ENCODE measurements at regions not wholly inside any gene's neighbourhood (a gene's known extent, or its start where the extent isn't known, plus 50 kb on each side); places are given as distances from the start of the nearest gene placed in this dataset.

GRCh38 chr2:15788455-15788829 lies 151.9 kb upstream of the MYCN start:
- H3K4me1 ChIP-seq = no peaks in the 10 kb centered on the region
- no peaks in the 10 kb centered on the region for H3K9me3 ChIP-seq
- peaks cover 0 to 10% of the 10 kb centered on the region in 2 donors for H3K27me3 ChIP-seq
- H3K4me3 ChIP-seq = no peak overlapping the region
- intact Hi-C loops (cut with DNase I; ENCODE audit: low total_unique reads) = no loop called here
- TF ChIP-seq POLR2AphosphoS5 (IDR thresholded peaks at IDR 0.05) = no peak
- no peak for TF ChIP-seq CTCF (IDR thresholded peaks at IDR 0.05)
- TF ChIP-seq POLR2A (IDR thresholded peaks at IDR 0.05) = no peak
- H3K36me3 ChIP-seq = no peaks in the 10 kb centered on the region
- H3K27ac ChIP-seq = no peak overlapping the region
- no peak for DNase-seq (ENCODE audit: low spot score in 2 of 2)

- intact Hi-C loops (cut with DNase I; ENCODE audit: low total_unique reads) = no loop called here
- no peak overlapping the region for H3K27ac ChIP-seq
- no peaks in the 10 kb centered on the region for H3K36me3 ChIP-seq
- no peaks in the 10 kb centered on the region for H3K9me3 ChIP-seq
- no peaks in the 10 kb centered on the region for H3K4me1 ChIP-seq
- no peak for DNase-seq (ENCODE audit: low spot score in 2 of 2)
- peaks cover 0 to 9% of the 10 kb centered on the region in 2 donors for H3K27me3 ChIP-seq
- no peak overlapping the region for H3K4me3 ChIP-seq
- TF ChIP-seq POLR2AphosphoS5 (IDR thresholded peaks at IDR 0.05) = no peak
- TF ChIP-seq CTCF (IDR thresholded peaks at IDR 0.05) = no peak
These were observed 151.5 kb upstream of the MYCN start for GRCh38 chr2:15788830-15789229.

GRCh38 chr2:15789381-15790062 lies 150.8 kb upstream of the MYCN start:
- no peak for DNase-seq (ENCODE audit: low spot score in 2 of 2)
- Histone ChIP-seq H3K9me3 (no peaks in the 10 kb centered on the region), H3K27me3 (peaks cover 0 to 2% of the 10 kb centered on the region in 2 donors), H3K27ac (no peak overlapping the region), H3K36me3 (no peaks in the 10 kb centered on the region), H3K4me1 (no peaks in the 10 kb centered on the region), H3K4me3 (no peak overlapping the region)
- TF ChIP-seq POLR2AphosphoS5 (IDR thresholded peaks at IDR 0.05) (no peak), CTCF (IDR thresholded peaks at IDR 0.05) (no peak), POLR2A (IDR thresholded peaks at IDR 0.05) (no peak)
- intact Hi-C loops (cut with DNase I; ENCODE audit: low total_unique reads) = no loop called here

GRCh38 chr2:15790326-15790725 lies 150.0 kb upstream of the MYCN start:
- H3K27ac ChIP-seq = no peak overlapping the region
- H3K27me3 ChIP-seq = peaks cover 0 to 5% of the 10 kb centered on the region in 2 donors
- no peaks in the 10 kb centered on the region for H3K36me3 ChIP-seq
- intact Hi-C loops (cut with DNase I; ENCODE audit: low total_unique reads) = no loop called here
- no peaks in the 10 kb centered on the region for H3K4me1 ChIP-seq
- H3K9me3 ChIP-seq = no peaks in the 10 kb centered on the region
- no peak overlapping the region for H3K4me3 ChIP-seq
- no peak for DNase-seq (ENCODE audit: low spot score in 2 of 2)
- no peak for TF ChIP-seq CTCF (IDR thresholded peaks at IDR 0.05)
- no peak for TF ChIP-seq POLR2A (IDR thresholded peaks at IDR 0.05)
- no peak for TF ChIP-seq POLR2AphosphoS5 (IDR thresholded peaks at IDR 0.05)

GRCh38 chr2:15790838-15791237 lies 149.5 kb upstream of the MYCN start:
- Histone ChIP-seq H3K4me3 (no peak overlapping the region), H3K4me1 (no peaks in the 10 kb centered on the region)

More at GRCh38 chr2:15790838-15791237, 149.5 kb upstream of the MYCN start:
- no peak for DNase-seq (ENCODE audit: low spot score in 2 of 2)
- Histone ChIP-seq H3K27ac (no peak overlapping the region), H3K27me3 (peaks cover 0 to 5% of the 10 kb centered on the region in 2 donors), H3K36me3 (no peaks in the 10 kb centered on the region), H3K9me3 (no peaks in the 10 kb centered on the region)
- no peak for TF ChIP-seq POLR2A (IDR thresholded peaks at IDR 0.05)
- no peak for TF ChIP-seq CTCF (IDR thresholded peaks at IDR 0.05)
- TF ChIP-seq POLR2AphosphoS5 (IDR thresholded peaks at IDR 0.05) = no peak
- intact Hi-C loops (cut with DNase I; ENCODE audit: low total_unique reads) = no loop called here
